Smooth muscle cell (in vitro differentiated cells): ENCODE measurements at regions not wholly inside any gene's neighbourhood (a gene's known extent, or its start where the extent isn't known, plus 50 kb on each side); places are given as distances from the start of the nearest gene placed in this dataset.

Source experiments
- DNase-seq: peaks from one replicate; lab custom pipeline; 2025; ENCODE audit not compliant: unreplicated experiment; lab: John Stamatoyannopoulos, UW
- H2AFZ ChIP-seq: fragments of 200-600 bp; sonication (generic); 2 replicates; pipeline ENCODE4 v1.6.0; 2016; ENCODE audit warnings: antibody characterized with exemption, low read depth, mild to moderate bottlenecking
- H3F3A ChIP-seq: fragments of 200-600 bp; sonication (generic); 2 replicates; pipeline ENCODE4 v1.6.0; 2017; ENCODE audit warnings: antibody characterized with exemption, low read depth
- H3K27ac ChIP-seq: fragments of 200-600 bp; sonication (generic); 2 replicates; pipeline ENCODE4 v1.5.1; 2016; ENCODE audit warnings: low read depth, mild to moderate bottlenecking
- H3K27me3 ChIP-seq: fragments of 200-600 bp; sonication (generic); 2 replicates; pipeline ENCODE4 v1.6.1; 2016; ENCODE audit warnings: low read depth, mild to moderate bottlenecking
- H3K36me3 ChIP-seq: fragments of 200-600 bp; sonication (generic); 2 replicates; pipeline ENCODE4 v1.5.1; 2016; ENCODE audit warnings: low read depth
- H3K4me1 ChIP-seq: fragments of 200-600 bp; sonication (generic); 2 replicates; pipeline ENCODE4 v1.5.1; 2016; ENCODE audit warnings: low read depth
- H3K4me2 ChIP-seq: fragments of 200-600 bp; sonication (generic); 2 replicates; pipeline ENCODE4 v1.6.0; 2016; ENCODE audit warnings: mild to moderate bottlenecking
- H3K4me3 ChIP-seq: fragments of 200-600 bp; sonication (generic); 2 replicates; pipeline ENCODE4 v1.5.1; 2016; ENCODE audit warnings: mild to moderate bottlenecking
- H3K79me2 ChIP-seq: fragments of 200-600 bp; sonication (generic); 2 replicates; pipeline ENCODE4 v1.6.0; 2016; ENCODE audit warnings: low read depth, mild to moderate bottlenecking
- H3K9ac ChIP-seq: fragments of 200-600 bp; sonication (generic); 2 replicates; pipeline ENCODE4 v1.6.0; 2016; ENCODE audit warnings: low read depth
- H3K9me3 ChIP-seq: fragments of 200-600 bp; sonication (generic); replicated peaks from 2 replicates; pipeline ENCODE4 v1.5.1; 2016; ENCODE audit warnings: low read depth
- H4K20me1 ChIP-seq: fragments of 200-600 bp; sonication (generic); 2 replicates; pipeline ENCODE4 v1.6.0; 2016; ENCODE audit warnings: low read depth
- WGBS: methylation state at CpG from one replicate; pipeline ENCODE4 v1.1.7; 2016; ENCODE audit warnings: low lambda C conversion rate; 5-methylcytosine and 5-hydroxymethylcytosine counted together
- TF ChIP-seq, protein P1 (sequence below): fragments of 200-600 bp; sonication (generic); IDR thresholded peaks from 2 replicates; pipeline ENCODE4 v1.5.1; 2017; ENCODE audit warnings: borderline replicate concordance, mild to moderate bottlenecking, antibody characterized with exemption; ENCODE audit not compliant: insufficient read depth, poor library complexity, severe bottlenecking

GRCh38 chr18:60663060-60663989 lies 290.8 kb upstream of the MC4R start:
- H2AFZ ChIP-seq = no peak overlapping the region
- WGBS = 93% methylated on average over 38 of the region's 38 CpGs
- H3K4me3 ChIP-seq = no peak overlapping the region
- TF ChIP-seq, protein P1, sequence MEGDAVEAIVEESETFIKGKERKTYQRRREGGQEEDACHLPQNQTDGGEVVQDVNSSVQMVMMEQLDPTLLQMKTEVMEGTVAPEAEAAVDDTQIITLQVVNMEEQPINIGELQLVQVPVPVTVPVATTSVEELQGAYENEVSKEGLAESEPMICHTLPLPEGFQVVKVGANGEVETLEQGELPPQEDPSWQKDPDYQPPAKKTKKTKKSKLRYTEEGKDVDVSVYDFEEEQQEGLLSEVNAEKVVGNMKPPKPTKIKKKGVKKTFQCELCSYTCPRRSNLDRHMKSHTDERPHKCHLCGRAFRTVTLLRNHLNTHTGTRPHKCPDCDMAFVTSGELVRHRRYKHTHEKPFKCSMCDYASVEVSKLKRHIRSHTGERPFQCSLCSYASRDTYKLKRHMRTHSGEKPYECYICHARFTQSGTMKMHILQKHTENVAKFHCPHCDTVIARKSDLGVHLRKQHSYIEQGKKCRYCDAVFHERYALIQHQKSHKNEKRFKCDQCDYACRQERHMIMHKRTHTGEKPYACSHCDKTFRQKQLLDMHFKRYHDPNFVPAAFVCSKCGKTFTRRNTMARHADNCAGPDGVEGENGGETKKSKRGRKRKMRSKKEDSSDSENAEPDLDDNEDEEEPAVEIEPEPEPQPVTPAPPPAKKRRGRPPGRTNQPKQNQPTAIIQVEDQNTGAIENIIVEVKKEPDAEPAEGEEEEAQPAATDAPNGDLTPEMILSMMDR = no peak
- H3K36me3 ChIP-seq = no peaks in the 10 kb centered on the region
- H3K9ac ChIP-seq = no peak overlapping the region
- H3K79me2 ChIP-seq = no peaks in the 10 kb centered on the region
- H3F3A ChIP-seq = no peaks in the 10 kb centered on the region
- H4K20me1 ChIP-seq = no peaks in the 10 kb centered on the region
- H3K4me1 ChIP-seq = no peaks in the 10 kb centered on the region
- no peak overlapping the region for H3K27ac ChIP-seq
- no peaks in the 10 kb centered on the region for H3K27me3 ChIP-seq
- H3K9me3 ChIP-seq = no peaks in the 10 kb centered on the region
- DNase-seq = no peak
- no peak overlapping the region for H3K4me2 ChIP-seq

- Histone ChIP-seq H3K9ac (no peak overlapping the region), H3K4me1 (no peaks in the 10 kb centered on the region), H3K9me3 (no peaks in the 10 kb centered on the region), H3K4me3 (no peak overlapping the region), H3K27ac (no peak overlapping the region), H2AFZ (no peak overlapping the region), H3K79me2 (no peaks in the 10 kb centered on the region), H3K36me3 (no peaks in the 10 kb centered on the region), H3F3A (no peaks in the 10 kb centered on the region), H3K27me3 (no peaks in the 10 kb centered on the region), H4K20me1 (no peaks in the 10 kb centered on the region), H3K4me2 (no peak overlapping the region)
- TF ChIP-seq, protein P1 = no peak
- 93% methylated on average over 4 of the region's 4 CpGs for WGBS
- no peak for DNase-seq
Measured at GRCh38 chr18:60664736-60665135, 292.2 kb upstream of the MC4R start.

- Histone ChIP-seq H3K9ac (no peak overlapping the region), H4K20me1 (no peaks in the 10 kb centered on the region), H3K4me2 (no peak overlapping the region), H3K4me1 (no peaks in the 10 kb centered on the region), H3K27me3 (no peaks in the 10 kb centered on the region), H3K79me2 (no peaks in the 10 kb centered on the region), H2AFZ (no peak overlapping the region), H3K9me3 (no peaks in the 10 kb centered on the region), H3K4me3 (no peak overlapping the region), H3K36me3 (no peaks in the 10 kb centered on the region), H3F3A (no peaks in the 10 kb centered on the region), H3K27ac (no peak overlapping the region)
- DNase-seq = no peak
- TF ChIP-seq, protein P1 = no peak
- 61% methylated on average over 1 of the region's 1 CpG for WGBS
Measured at GRCh38 chr18:60667016-60667415, 294.4 kb upstream of the MC4R start.

DNA sequence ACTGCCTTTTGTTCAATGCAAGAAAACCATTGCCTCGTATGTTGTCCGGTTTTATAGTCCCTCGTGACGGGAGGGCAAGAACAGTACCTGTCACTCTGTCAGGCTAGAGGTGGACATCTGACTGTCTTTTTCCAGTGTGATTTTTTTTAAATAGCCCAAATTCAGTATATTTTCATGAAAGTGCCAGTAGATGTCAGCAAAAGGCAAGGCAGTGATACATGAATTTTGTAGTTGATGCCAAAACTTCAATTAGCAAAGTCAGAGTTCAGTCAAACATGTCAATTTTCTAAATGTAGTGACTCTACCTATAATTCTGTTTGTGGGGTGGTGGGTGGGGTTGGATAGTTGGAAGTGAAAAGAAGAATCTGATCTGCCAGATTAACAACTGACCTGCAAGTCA lies 296.0 kb upstream of the MC4R start:
- Histone ChIP-seq H3K27me3 (no peaks in the 10 kb centered on the region), H3K9ac (no peak overlapping the region), H2AFZ (no peak overlapping the region), H3K27ac (no peak overlapping the region), H3K4me1 (no peaks in the 10 kb centered on the region), H3K36me3 (no peaks in the 10 kb centered on the region), H3F3A (no peaks in the 10 kb centered on the region), H3K4me2 (no peak overlapping the region), H4K20me1 (no peaks in the 10 kb centered on the region), H3K79me2 (no peaks in the 10 kb centered on the region), H3K9me3 (no peaks in the 10 kb centered on the region), H3K4me3 (no peak overlapping the region)
- no peak for DNase-seq
- 91% methylated on average over 4 of the region's 4 CpGs for WGBS
- TF ChIP-seq, protein P1 = no peak
